ENCODE measurements at regions not wholly inside any gene's neighbourhood (a gene's known extent, or its start where the extent isn't known, plus 50 kb on each side); places are given as distances from the start of the nearest gene placed in this dataset.

DNA sequence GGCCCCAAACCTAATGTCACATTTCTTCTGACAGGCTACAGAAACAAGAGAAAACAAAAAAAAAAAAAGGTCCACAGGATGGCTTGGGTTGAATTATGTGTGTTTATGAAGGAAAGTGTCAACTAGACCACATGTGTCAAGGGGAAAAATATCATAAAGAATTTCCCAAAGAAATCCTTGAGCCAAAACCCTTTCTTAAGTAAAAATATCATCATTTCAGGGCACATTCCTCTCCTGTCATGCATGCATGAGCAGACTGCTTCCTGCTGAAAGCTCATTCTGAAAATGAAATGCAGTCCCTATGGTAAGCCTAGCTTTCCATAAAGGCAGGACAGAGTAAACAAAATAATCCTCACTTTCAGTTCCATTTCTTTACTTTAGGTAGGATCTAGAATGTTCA lies 85.7 kb upstream of the RBBP8 start:
- DNase-seq (ENCODE audit: low read depth in 2 of 2), result no peak

DNA sequence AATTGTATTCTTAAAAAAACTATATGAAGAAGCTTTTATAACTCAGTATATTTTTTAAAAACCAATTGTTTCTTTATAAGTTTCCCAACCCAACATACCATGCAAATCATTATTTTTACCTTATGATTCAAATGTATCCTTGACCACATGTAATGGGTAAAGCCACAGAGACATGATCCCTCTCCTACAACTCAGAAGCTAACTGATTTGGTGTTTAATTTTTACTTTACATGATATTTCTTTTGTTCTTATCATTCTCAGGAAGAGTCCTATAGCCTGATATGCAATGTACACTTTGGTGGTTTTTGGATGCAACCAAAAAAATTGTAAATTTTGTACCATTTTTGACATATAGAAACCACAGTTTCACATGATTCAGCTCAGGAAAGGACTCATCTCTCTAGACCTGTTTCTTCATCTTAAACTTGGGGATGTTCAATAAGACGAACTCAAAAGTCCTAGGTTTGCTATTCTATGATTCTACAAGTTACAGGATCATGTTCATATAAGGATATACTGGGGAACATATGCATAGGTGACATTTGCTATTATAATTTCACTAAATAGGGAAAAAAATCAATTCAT lies 85.2 kb upstream of the RBBP8 start:
- no peak for DNase-seq (ENCODE audit: low read depth in 2 of 2)

DNA sequence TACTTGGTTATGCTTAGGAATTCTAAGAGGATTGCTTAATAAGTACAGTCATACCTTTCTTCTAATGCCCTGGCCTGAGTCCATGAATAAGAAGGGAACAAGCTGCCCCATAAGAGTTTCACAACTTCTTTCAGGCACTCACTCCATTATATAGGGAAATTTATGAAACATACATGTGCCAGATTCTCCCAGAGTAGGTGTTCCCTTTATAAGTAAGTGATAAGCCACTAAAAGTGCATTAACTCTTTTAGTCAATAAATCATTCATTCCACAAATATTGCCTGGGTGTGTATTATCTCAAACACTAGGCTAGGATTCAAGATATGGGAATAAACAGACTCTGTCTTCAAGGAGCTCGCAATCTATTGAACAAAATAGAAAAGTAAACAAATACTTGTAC lies 84.5 kb upstream of the RBBP8 start:
- peak; percentile 43 to 51 for DNase-seq (ENCODE audit: low read depth in 2 of 2)

- DNase-seq (ENCODE audit: low read depth in 2 of 2), result no peak
These were observed 76.3 kb upstream of the RBBP8 start for GRCh38 chr18:22856870-22857269.

DNA sequence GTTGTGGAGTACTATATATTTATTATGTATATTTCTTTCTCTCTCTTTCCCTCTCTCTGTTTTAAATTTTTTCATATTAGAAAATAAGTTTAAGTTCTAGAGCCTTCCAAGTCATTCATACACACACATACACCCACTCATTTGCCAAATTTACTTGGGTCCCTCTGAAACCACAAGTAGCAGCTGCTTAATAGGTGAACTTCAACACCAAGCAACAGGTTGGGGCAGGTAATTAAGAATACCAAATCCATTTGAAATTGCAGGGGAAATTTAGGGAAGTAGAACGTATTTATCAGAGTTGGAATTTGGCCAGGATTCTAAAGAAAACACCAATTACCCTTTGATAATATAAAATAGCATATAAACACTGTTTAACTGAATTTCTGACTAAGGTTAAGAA lies 75.0 kb upstream of the RBBP8 start:
- DNase-seq (ENCODE audit: low read depth in 2 of 2), result no peak

DNA sequence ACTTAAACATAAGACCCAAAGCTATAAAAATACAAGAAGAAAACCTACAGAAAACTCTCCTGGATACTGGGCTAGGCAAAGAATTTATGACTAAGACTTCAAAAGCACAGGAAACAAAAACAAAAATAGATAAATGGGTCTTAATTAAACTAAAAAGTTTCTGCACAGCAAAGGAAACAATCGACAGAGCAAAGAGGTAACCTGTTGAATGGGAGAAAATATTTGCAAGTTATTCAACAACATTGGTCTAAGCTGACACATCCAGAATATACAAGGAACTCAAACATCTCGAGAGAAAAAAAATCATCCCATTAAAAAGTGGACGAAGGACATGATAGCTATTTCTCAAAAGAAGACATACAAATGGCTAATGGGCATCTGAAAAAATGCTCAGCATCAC lies 72.3 kb upstream of the RBBP8 start:
- no peak for DNase-seq (ENCODE audit: low read depth in 2 of 2)

DNA sequence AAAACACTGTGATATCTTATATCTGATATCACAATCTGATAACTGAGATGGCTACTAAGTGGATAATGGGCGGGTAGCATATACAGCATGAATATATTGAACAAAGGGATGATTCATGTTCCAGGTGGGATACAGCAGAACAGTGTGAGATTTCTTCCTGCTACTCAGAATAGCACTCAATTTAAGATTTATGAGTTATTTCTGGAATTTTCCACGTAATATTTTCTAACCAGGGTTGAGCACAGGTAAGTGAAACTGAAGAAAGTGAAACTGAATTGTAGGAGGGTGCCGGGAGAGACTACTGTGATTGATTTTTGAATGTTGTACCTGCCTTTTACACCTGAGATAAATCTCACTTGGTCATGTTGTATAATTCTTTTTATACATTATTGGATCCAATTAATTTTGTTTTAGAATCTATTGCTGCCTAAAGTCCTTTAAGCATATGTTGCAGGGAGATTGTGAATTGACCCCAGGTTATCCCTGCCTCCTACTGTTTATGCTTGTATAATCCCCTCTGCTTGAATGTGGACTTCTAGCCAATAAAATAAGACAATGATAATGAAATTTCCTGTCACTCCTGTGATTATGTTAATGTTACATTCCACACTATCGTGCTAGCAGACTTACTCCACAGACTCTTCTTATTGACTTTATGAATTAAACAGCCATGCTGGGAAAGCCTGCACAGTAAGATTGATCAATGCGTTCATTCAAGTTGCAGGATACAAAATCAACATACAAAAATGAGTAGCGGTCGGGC lies 67.6 kb upstream of the RBBP8 start:
- no peak for DNase-seq (ENCODE audit: low read depth in 2 of 2)

- DNase-seq (ENCODE audit: low read depth in 2 of 2), result no peak
These were observed 64.3 kb upstream of the RBBP8 start for GRCh38 chr18:22868831-22869230.

DNA sequence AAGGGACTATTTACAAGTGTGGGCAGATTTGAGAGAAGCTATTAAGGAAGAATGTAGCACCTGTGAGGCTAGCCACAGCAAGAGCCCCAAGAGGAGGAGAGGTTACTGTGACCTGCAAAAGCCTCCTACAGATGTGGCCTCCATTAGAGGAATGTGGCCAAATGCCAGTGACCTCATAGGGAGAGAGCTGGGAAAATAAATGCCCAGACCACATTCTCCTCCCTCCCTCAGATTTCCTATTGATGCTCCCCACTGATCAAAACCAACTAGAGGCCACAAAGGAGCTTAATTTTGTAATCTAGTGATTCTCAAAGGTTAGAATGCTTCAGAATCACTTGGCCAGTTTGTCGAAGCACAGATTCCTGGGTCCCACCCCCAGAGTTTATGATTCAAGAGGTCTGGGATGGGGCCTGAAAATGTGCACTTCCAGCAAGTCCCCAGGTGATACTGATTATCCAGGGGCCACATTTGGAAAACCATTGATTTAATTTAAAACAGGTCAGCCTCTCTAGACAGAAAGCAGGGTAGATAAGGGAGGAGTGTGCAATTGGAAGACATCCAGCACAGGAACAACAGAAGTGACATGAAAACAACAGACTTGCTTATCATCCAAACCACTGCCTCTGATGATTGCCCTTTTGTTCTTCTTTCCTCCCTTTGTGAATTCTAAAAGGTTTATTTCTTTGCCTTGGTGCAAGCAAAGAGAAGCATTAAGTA lies 61.2 kb upstream of the RBBP8 start:
- no peak for DNase-seq (ENCODE audit: low read depth in 2 of 2)

DNA sequence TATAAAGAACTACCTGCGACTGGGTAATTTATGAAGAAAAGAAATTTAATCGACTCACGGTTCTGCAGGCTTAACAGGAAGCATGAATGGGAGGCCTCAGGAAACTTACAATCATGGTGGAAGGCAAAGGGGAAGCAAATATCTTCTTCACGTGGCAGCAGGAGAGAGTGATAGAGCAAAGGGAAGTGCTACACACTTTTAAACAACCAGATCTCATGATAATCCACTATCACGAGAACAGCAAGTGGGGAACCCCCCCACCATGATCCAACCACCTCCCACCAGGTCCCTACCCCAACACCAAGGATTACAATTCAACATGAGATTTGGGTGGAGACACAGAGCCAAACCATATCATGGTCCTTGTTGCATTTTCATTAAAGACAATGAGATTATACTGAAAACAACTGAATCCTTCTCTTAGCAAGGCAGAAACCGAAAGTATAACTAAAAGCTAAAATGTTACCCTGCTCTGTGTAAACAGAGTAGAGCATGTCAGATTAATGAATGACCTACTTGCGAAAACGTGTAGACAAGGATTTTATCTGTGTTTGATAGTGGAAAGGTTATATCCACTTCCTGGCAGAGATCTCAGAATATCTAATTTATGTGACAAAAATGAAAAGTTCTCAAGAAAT lies 60.1 kb upstream of the RBBP8 start:
- DNase-seq (ENCODE audit: low read depth in 2 of 2), result no peak

DNA sequence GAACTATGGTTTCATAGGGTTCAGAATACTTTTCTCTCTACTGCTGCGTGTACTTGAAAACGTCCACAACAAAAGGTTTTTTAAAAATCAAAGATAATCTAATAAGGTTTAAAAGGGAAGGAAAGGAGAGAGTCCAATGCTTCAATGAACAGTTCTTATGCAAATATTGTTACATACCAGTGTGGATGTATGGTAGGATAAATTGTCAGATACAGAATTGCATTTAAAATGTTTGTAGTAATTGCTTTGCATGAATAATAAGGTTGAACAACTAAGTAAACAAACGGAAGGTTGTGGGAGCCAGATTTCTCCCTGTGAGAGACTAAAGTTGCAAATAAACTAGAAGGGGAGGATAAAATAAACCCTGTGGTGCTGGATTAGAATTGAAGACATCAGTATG lies 53.8 kb upstream of the RBBP8 start:
- DNase-seq (ENCODE audit: low read depth in 2 of 2), result no peak

GRCh38 chr18:22882084-22882483 lies 51.0 kb upstream of the RBBP8 start:
- no peak for DNase-seq (ENCODE audit: low read depth in 2 of 2)

GRCh38 chr18:22883179-22883578 lies 49.9 kb upstream of the RBBP8 start:
- no peak for DNase-seq (ENCODE audit: low read depth in 2 of 2)

All from fibroblast of skin of left quadriceps (primary cell).